WERI-Rb-1 (cell line): ENCODE measurements at regions not wholly inside any gene's neighbourhood (a gene's known extent, or its start where the extent isn't known, plus 50 kb on each side); places are given as distances from the start of the nearest gene placed in this dataset.

Source experiments
- DNase-seq: peaks from one replicate; pipeline ENCODE4 v3.0.0-alpha.2; 2020
- H3K27ac ChIP-seq: fragments of 250-450 bp; sonication (Bioruptor Pico); 2 replicates; pipeline ENCODE4 v1.5.1; 2020; ENCODE audit warnings: mild to moderate bottlenecking, moderate library complexity
- H3K27me3 ChIP-seq: fragments of 250-450 bp; sonication (Bioruptor Pico); 2 replicates; pipeline ENCODE4 v1.5.1; 2021; ENCODE audit warnings: mild to moderate bottlenecking, low read depth, moderate library complexity; ENCODE audit not compliant: insufficient read depth, severe bottlenecking
- H3K36me3 ChIP-seq: fragments of 250-450 bp; sonication (Bioruptor Pico); 2 replicates; pipeline ENCODE4 v1.5.1; 2020; ENCODE audit warnings: mild to moderate bottlenecking, moderate library complexity
- H3K4me3 ChIP-seq: 2 replicates; pipeline ENCODE4 v1.5.1; 2011; ENCODE audit warnings: low read depth, mild to moderate bottlenecking, control low read depth, low read length
- H3K9me3 ChIP-seq: fragments of 250-450 bp; sonication (Bioruptor Pico); 2 replicates; pipeline ENCODE4 v1.5.1; 2021; ENCODE audit warnings: mild to moderate bottlenecking, moderate library complexity; ENCODE audit not compliant: severe bottlenecking
- CTCF ChIP-seq: IDR thresholded peaks from 2 replicates; pipeline ENCODE4 v1.5.1; 2011; ENCODE audit warnings: low read depth, mild to moderate bottlenecking, control low read depth, inconsistent platforms, low read length

- no peaks in the 10 kb centered on the region for H3K27me3 ChIP-seq
- no peak overlapping the region for H3K4me3 ChIP-seq
- no peaks in the 10 kb centered on the region for H3K36me3 ChIP-seq
- no peak for TF ChIP-seq CTCF
- peaks cover 3% of the 10 kb centered on the region for H3K9me3 ChIP-seq
- no peak overlapping the region for H3K27ac ChIP-seq
- no peak for DNase-seq
Observed at GRCh38 chr14:71466251-71466650, 466.0 kb upstream of the RGS6 start.

- DNase-seq: no peak
- peaks cover 3% of the 10 kb centered on the region for H3K9me3 ChIP-seq
- no peaks in the 10 kb centered on the region for H3K36me3 ChIP-seq
- H3K27me3 ChIP-seq: no peaks in the 10 kb centered on the region
- TF ChIP-seq CTCF: no peak
- H3K27ac ChIP-seq: no peak overlapping the region
- no peak overlapping the region for H3K4me3 ChIP-seq
Observed at GRCh38 chr14:71466946-71467345, 465.3 kb upstream of the RGS6 start.

GRCh38 chr14:71467361-71467811 is 464.8 kb upstream of the RGS6 start:
- Histone ChIP-seq H3K4me3 (no peak overlapping the region), H3K27ac (no peak overlapping the region), H3K36me3 (no peaks in the 10 kb centered on the region), H3K9me3 (peaks cover 3% of the 10 kb centered on the region), H3K27me3 (no peaks in the 10 kb centered on the region)
- DNase-seq: no peak
- TF ChIP-seq CTCF: no peak

- Histone ChIP-seq H3K36me3 (no peaks in the 10 kb centered on the region), H3K27me3 (no peaks in the 10 kb centered on the region), H3K27ac (no peak overlapping the region), H3K4me3 (no peak overlapping the region), H3K9me3 (no peaks in the 10 kb centered on the region)
- no peak for DNase-seq
- no peak for TF ChIP-seq CTCF
Observed at GRCh38 chr14:71468701-71469100, 463.5 kb upstream of the RGS6 start.

- Histone ChIP-seq H3K27me3 (no peaks in the 10 kb centered on the region), H3K4me3 (no peak overlapping the region), H3K27ac (no peak overlapping the region), H3K36me3 (no peaks in the 10 kb centered on the region), H3K9me3 (no peaks in the 10 kb centered on the region)
- no peak for TF ChIP-seq CTCF
- DNase-seq: no peak
Observed at GRCh38 chr14:71469643-71470335, 462.4 kb upstream of the RGS6 start.
